ENCODE measurements at regions not wholly inside any gene's neighbourhood (a gene's known extent, or its start where the extent isn't known, plus 50 kb on each side); places are given as distances from the start of the nearest gene placed in this dataset.

- ATAC-seq: no peak
- in situ Hi-C loops (cut with MboI; ENCODE audit: low sequenced_read_pairs in 4 of 4): no loop called here
- DNase-seq: no peak
- H3K4me3 ChIP-seq: no peak overlapping the region
- H3K9me3 ChIP-seq: no peaks in the 10 kb centered on the region
- no peaks in the 10 kb centered on the region for H3K36me3 ChIP-seq
- no peaks in the 10 kb centered on the region for H3K27me3 ChIP-seq
- intact Hi-C loops (cut with DNase I; ENCODE audit: low total_unique reads): no loop called here
- H3K4me1 ChIP-seq: no peaks in the 10 kb centered on the region
- TF ChIP-seq CTCF (IDR thresholded peaks at IDR 0.05 in 4 of 5, conservative IDR thresholded peaks at IDR 0.05 in 1 of 5) (no peak), POLR2A (IDR thresholded peaks at IDR 0.05) (no peak)
- H3K27ac ChIP-seq: no peak overlapping the region
These were observed 124.8 kb upstream of the LRIG1 start for GRCh38 chr3:66625505-66626216.

GRCh38 chr3:66629150-66629981 is 128.5 kb upstream of the LRIG1 start:
- no peaks in the 10 kb centered on the region for H3K27me3 ChIP-seq
- H3K4me3 ChIP-seq: no peak overlapping the region
- DNase-seq (no peak), ATAC-seq (no peak)
- in situ Hi-C loops (cut with MboI; ENCODE audit: low sequenced_read_pairs in 4 of 4) (no loop called here), intact Hi-C loops (cut with DNase I; ENCODE audit: low total_unique reads) (no loop called here)
- H3K9me3 ChIP-seq: no peaks in the 10 kb centered on the region
- TF ChIP-seq POLR2A (IDR thresholded peaks at IDR 0.05): no peak
- TF ChIP-seq CTCF (IDR thresholded peaks at IDR 0.05 in 4 of 5, conservative IDR thresholded peaks at IDR 0.05 in 1 of 5): no peak
- H3K36me3 ChIP-seq: no peaks in the 10 kb centered on the region
- no peaks in the 10 kb centered on the region for H3K4me1 ChIP-seq
- H3K27ac ChIP-seq: no peak overlapping the region

- H3K27ac ChIP-seq: no peak overlapping the region
- in situ Hi-C loops (cut with MboI; ENCODE audit: low sequenced_read_pairs in 4 of 4) (no loop called here), intact Hi-C loops (cut with DNase I; ENCODE audit: low total_unique reads) (no loop called here)
- no peak for DNase-seq
- no peak for TF ChIP-seq CTCF (IDR thresholded peaks at IDR 0.05 in 4 of 5, conservative IDR thresholded peaks at IDR 0.05 in 1 of 5)
- TF ChIP-seq POLR2A (IDR thresholded peaks at IDR 0.05): no peak
- no peak for ATAC-seq
- H3K4me1 ChIP-seq: no peaks in the 10 kb centered on the region
- H3K27me3 ChIP-seq: no peaks in the 10 kb centered on the region
- H3K36me3 ChIP-seq: no peaks in the 10 kb centered on the region
- no peak overlapping the region for H3K4me3 ChIP-seq
- H3K9me3 ChIP-seq: no peaks in the 10 kb centered on the region
These were observed 129.2 kb upstream of the LRIG1 start for GRCh38 chr3:66629982-66630368.

- in situ Hi-C loops (cut with MboI; ENCODE audit: low sequenced_read_pairs in 4 of 4): no loop called here
- intact Hi-C loops (cut with DNase I; ENCODE audit: low total_unique reads): no loop called here
- H3K27me3 ChIP-seq: no peaks in the 10 kb centered on the region
- no peak overlapping the region for H3K4me3 ChIP-seq
- DNase-seq: no peak
- TF ChIP-seq POLR2A (IDR thresholded peaks at IDR 0.05): no peak
- TF ChIP-seq CTCF (IDR thresholded peaks at IDR 0.05 in 4 of 5, conservative IDR thresholded peaks at IDR 0.05 in 1 of 5): no peak
- no peak for ATAC-seq
- H3K9me3 ChIP-seq: no peaks in the 10 kb centered on the region
- H3K4me1 ChIP-seq: no peaks in the 10 kb centered on the region
- H3K27ac ChIP-seq: no peak overlapping the region
- H3K36me3 ChIP-seq: no peaks in the 10 kb centered on the region
These were observed 132.9 kb upstream of the LRIG1 start for GRCh38 chr3:66633402-66634381.

All from gastrocnemius medialis (tissue), 4 donors.